Lower leg skin (tissue), 3 donors: ENCODE measurements at regions not wholly inside any gene's neighbourhood (a gene's known extent, or its start where the extent isn't known, plus 50 kb on each side); places are given as distances from the start of the nearest gene placed in this dataset.

Experiments used
- POLR2A ChIP-seq, 2 donors: fragments of 450-650 bp; IDR thresholded peaks; one replicate each; pipeline ENCODE4 v1.6.1; 2016 to 2017; ENCODE audit warnings: antibody characterized with exemption in 2 of 2, mild to moderate bottlenecking in 1 of 2, moderate library complexity in 1 of 2
- TF ChIP-seq, protein P1 (sequence below), 3 donors: fragments of 450-650 bp; IDR thresholded peaks; one replicate each; pipeline ENCODE4 v1.5.1; 2016; ENCODE audit warnings: antibody characterized with exemption in 3 of 3, mild to moderate bottlenecking in 3 of 3, moderate library complexity in 2 of 3

DNA sequence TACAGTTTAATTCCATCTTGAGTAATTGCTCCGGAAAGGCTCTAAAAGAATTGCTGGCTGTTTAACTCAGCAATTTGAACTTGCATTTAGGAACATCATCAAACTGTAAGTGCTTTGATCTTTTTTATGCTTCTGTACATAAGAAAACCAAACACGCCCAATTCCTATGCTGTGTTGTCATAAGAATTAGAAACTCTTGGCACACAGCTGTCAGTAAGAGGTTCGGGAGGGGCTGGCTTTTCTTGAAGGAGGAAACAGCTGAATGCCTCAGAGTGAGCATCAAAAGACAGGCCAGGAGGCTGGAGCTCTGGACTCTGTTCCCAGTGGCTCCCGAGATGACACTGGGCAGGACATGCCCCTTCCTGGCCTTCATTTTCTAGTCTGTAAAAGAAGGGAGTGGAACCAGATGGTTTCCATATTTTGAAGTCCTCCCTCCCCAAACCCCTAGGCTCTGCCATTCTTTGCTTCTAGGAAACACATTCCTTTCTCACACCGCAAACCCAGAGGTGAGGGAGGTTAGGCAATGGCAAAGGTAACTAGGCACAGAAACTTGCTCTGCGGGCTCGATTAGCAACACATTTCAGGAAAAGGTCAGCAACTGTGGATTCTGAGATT lies 73.7 kb upstream of the DLG1 start:
- TF ChIP-seq, protein P1, sequence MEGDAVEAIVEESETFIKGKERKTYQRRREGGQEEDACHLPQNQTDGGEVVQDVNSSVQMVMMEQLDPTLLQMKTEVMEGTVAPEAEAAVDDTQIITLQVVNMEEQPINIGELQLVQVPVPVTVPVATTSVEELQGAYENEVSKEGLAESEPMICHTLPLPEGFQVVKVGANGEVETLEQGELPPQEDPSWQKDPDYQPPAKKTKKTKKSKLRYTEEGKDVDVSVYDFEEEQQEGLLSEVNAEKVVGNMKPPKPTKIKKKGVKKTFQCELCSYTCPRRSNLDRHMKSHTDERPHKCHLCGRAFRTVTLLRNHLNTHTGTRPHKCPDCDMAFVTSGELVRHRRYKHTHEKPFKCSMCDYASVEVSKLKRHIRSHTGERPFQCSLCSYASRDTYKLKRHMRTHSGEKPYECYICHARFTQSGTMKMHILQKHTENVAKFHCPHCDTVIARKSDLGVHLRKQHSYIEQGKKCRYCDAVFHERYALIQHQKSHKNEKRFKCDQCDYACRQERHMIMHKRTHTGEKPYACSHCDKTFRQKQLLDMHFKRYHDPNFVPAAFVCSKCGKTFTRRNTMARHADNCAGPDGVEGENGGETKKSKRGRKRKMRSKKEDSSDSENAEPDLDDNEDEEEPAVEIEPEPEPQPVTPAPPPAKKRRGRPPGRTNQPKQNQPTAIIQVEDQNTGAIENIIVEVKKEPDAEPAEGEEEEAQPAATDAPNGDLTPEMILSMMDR (IDR thresholded peaks at IDR 0.05): no peak
- TF ChIP-seq POLR2A (IDR thresholded peaks at IDR 0.05): no peak
